GM21447 (cell line): ENCODE measurements at regions not wholly inside any gene's neighbourhood (a gene's known extent, or its start where the extent isn't known, plus 50 kb on each side); places are given as distances from the start of the nearest gene placed in this dataset.
"Not testable (repeated sequence)": the region's sequence is repeated elsewhere in the genome, so short reads cannot be mapped to it uniquely, and the experiment has no call there.

Source experiments
- ATAC-seq: cut with Tn5 transposase; IDR thresholded peaks from one replicate; pipeline ENCODE4 v1.9.1; 2021; ENCODE audit not compliant: unreplicated experiment

- no peak for ATAC-seq
Observed at GRCh38 chr3:84666468-84666867, 292.3 kb upstream of the CADM2 start.

- no peak for ATAC-seq
Observed at GRCh38 chr3:84679211-84679610, 279.6 kb upstream of the CADM2 start.

- no peak for ATAC-seq
Observed at GRCh38 chr3:84680700-84681099, 278.1 kb upstream of the CADM2 start.

GRCh38 chr3:84683493-84683892 is 275.3 kb upstream of the CADM2 start:
- ATAC-seq = no peak

- no peak for ATAC-seq
Observed at GRCh38 chr3:84685467-84685866, 273.3 kb upstream of the CADM2 start.

- no peak for ATAC-seq
Observed at GRCh38 chr3:84692261-84692660, 266.5 kb upstream of the CADM2 start.

- ATAC-seq = not testable (repeated sequence)
Observed at GRCh38 chr3:84710288-84710687, 248.5 kb upstream of the CADM2 start.

- no peak for ATAC-seq
Observed at GRCh38 chr3:84717894-84718293, 240.9 kb upstream of the CADM2 start.

- no peak for ATAC-seq
Observed at GRCh38 chr3:84724877-84725276, 233.9 kb upstream of the CADM2 start.

GRCh38 chr3:84727616-84728015 is 231.2 kb upstream of the CADM2 start:
- no peak for ATAC-seq

- ATAC-seq = not testable (repeated sequence)
Observed at GRCh38 chr3:84734731-84735130, 224.1 kb upstream of the CADM2 start.

GRCh38 chr3:84738086-84738485 is 220.7 kb upstream of the CADM2 start:
- no peak for ATAC-seq

GRCh38 chr3:84742915-84743425 is 215.8 kb upstream of the CADM2 start:
- no peak for ATAC-seq

- ATAC-seq = no peak
Observed at GRCh38 chr3:84744130-84744529, 214.7 kb upstream of the CADM2 start.

- ATAC-seq = no peak
Observed at GRCh38 chr3:84755860-84756259, 202.9 kb upstream of the CADM2 start.

GRCh38 chr3:84759361-84759760 is 199.4 kb upstream of the CADM2 start:
- ATAC-seq = no peak

GRCh38 chr3:84772841-84773240 is 185.9 kb upstream of the CADM2 start:
- ATAC-seq = no peak

- no peak for ATAC-seq
Observed at GRCh38 chr3:84783281-84783680, 175.5 kb upstream of the CADM2 start.

- ATAC-seq = no peak
Observed at GRCh38 chr3:84789961-84790360, 168.8 kb upstream of the CADM2 start.

- no peak for ATAC-seq
Observed at GRCh38 chr3:84806958-84807357, 151.8 kb upstream of the CADM2 start.

- ATAC-seq = no peak
Observed at GRCh38 chr3:84820126-84820525, 138.7 kb upstream of the CADM2 start.

GRCh38 chr3:84820906-84821305 is 137.9 kb upstream of the CADM2 start:
- no peak for ATAC-seq

GRCh38 chr3:84825817-84826216 is 133.0 kb upstream of the CADM2 start:
- no peak for ATAC-seq

- ATAC-seq = no peak
Observed at GRCh38 chr3:84830476-84830875, 128.3 kb upstream of the CADM2 start.
